ENCODE measurements at regions not wholly inside any gene's neighbourhood (a gene's known extent, or its start where the extent isn't known, plus 50 kb on each side); places are given as distances from the start of the nearest gene placed in this dataset.

- TF ChIP-seq, protein P1, sequence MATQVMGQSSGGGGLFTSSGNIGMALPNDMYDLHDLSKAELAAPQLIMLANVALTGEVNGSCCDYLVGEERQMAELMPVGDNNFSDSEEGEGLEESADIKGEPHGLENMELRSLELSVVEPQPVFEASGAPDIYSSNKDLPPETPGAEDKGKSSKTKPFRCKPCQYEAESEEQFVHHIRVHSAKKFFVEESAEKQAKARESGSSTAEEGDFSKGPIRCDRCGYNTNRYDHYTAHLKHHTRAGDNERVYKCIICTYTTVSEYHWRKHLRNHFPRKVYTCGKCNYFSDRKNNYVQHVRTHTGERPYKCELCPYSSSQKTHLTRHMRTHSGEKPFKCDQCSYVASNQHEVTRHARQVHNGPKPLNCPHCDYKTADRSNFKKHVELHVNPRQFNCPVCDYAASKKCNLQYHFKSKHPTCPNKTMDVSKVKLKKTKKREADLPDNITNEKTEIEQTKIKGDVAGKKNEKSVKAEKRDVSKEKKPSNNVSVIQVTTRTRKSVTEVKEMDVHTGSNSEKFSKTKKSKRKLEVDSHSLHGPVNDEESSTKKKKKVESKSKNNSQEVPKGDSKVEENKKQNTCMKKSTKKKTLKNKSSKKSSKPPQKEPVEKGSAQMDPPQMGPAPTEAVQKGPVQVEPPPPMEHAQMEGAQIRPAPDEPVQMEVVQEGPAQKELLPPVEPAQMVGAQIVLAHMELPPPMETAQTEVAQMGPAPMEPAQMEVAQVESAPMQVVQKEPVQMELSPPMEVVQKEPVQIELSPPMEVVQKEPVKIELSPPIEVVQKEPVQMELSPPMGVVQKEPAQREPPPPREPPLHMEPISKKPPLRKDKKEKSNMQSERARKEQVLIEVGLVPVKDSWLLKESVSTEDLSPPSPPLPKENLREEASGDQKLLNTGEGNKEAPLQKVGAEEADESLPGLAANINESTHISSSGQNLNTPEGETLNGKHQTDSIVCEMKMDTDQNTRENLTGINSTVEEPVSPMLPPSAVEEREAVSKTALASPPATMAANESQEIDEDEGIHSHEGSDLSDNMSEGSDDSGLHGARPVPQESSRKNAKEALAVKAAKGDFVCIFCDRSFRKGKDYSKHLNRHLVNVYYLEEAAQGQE (IDR thresholded peaks at IDR 0.05; ENCODE audit: low read depth), result no peak
- no peak for TF ChIP-seq EGR1 (IDR thresholded peaks at IDR 0.05)
- TF ChIP-seq TAF1 (IDR thresholded peaks at IDR 0.05; ENCODE audit: low read depth), result no peak
- no peak for TF ChIP-seq ZBTB7A (IDR thresholded peaks at IDR 0.05; ENCODE audit: low read depth)
- no peak for TF ChIP-seq RAD21 (IDR thresholded peaks at IDR 0.05; ENCODE audit: low read depth)
- TF ChIP-seq CREB1 (IDR thresholded peaks at IDR 0.05; ENCODE audit: low read depth), result no peak
- TF ChIP-seq NFIC (IDR thresholded peaks at IDR 0.05), result no peak
- no peak for TF ChIP-seq YY1 (IDR thresholded peaks at IDR 0.05; ENCODE audit: low read depth)
- TF ChIP-seq, protein P2, sequence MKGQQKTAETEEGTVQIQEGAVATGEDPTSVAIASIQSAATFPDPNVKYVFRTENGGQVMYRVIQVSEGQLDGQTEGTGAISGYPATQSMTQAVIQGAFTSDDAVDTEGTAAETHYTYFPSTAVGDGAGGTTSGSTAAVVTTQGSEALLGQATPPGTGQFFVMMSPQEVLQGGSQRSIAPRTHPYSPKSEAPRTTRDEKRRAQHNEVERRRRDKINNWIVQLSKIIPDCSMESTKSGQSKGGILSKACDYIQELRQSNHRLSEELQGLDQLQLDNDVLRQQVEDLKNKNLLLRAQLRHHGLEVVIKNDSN (IDR thresholded peaks at IDR 0.05), result no peak
- TF ChIP-seq CEBPB (IDR thresholded peaks at IDR 0.05), result no peak
- TF ChIP-seq FOXM1 (IDR thresholded peaks at IDR 0.05; ENCODE audit: borderline replicate concordance, low read depth), result no peak
These were observed 674.3 kb downstream of the NUP35 start for GRCh38 chr2:183798535-183798934.

- TF ChIP-seq EP300 (IDR thresholded peaks at IDR 0.05; ENCODE audit: borderline replicate concordance) (no peak), FOXM1 (IDR thresholded peaks at IDR 0.05; ENCODE audit: borderline replicate concordance, low read depth) (no peak), MAX (IDR thresholded peaks at IDR 0.05) (no peak), CREB1 (IDR thresholded peaks at IDR 0.05; ENCODE audit: low read depth) (no peak), TCF12 (IDR thresholded peaks at IDR 0.05; ENCODE audit: low read depth) (no peak), TEAD4 (IDR thresholded peaks at IDR 0.05) (no peak), TAF1 (IDR thresholded peaks at IDR 0.05; ENCODE audit: low read depth) (no peak), ZBTB7A (IDR thresholded peaks at IDR 0.05; ENCODE audit: low read depth) (no peak), CEBPB (IDR thresholded peaks at IDR 0.05) (no peak), YY1 (IDR thresholded peaks at IDR 0.05; ENCODE audit: low read depth) (no peak), RAD21 (IDR thresholded peaks at IDR 0.05; ENCODE audit: low read depth) (no peak), NFIC (IDR thresholded peaks at IDR 0.05) (no peak)
- TF ChIP-seq, protein P1 (IDR thresholded peaks at IDR 0.05; ENCODE audit: low read depth), result no peak
- TF ChIP-seq, protein P2 (IDR thresholded peaks at IDR 0.05), result no peak
These were observed 675.5 kb downstream of the NUP35 start for GRCh38 chr2:183799761-183800160.

GRCh38 chr2:183803596-183803995, 679.4 kb downstream of the NUP35 start:
- TF ChIP-seq RAD21 (IDR thresholded peaks at IDR 0.05; ENCODE audit: low read depth) (no peak), TCF12 (IDR thresholded peaks at IDR 0.05; ENCODE audit: low read depth) (no peak), ZBTB7A (IDR thresholded peaks at IDR 0.05; ENCODE audit: low read depth) (no peak), CREB1 (IDR thresholded peaks at IDR 0.05; ENCODE audit: low read depth) (no peak), NFIC (IDR thresholded peaks at IDR 0.05) (no peak), TAF1 (IDR thresholded peaks at IDR 0.05; ENCODE audit: low read depth) (no peak), FOXM1 (IDR thresholded peaks at IDR 0.05; ENCODE audit: borderline replicate concordance, low read depth) (no peak), MAX (IDR thresholded peaks at IDR 0.05) (no peak), EGR1 (IDR thresholded peaks at IDR 0.05) (no peak)
- TF ChIP-seq, protein P1 (IDR thresholded peaks at IDR 0.05; ENCODE audit: low read depth), result no peak
- TF ChIP-seq, protein P2 (IDR thresholded peaks at IDR 0.05), result no peak

DNA sequence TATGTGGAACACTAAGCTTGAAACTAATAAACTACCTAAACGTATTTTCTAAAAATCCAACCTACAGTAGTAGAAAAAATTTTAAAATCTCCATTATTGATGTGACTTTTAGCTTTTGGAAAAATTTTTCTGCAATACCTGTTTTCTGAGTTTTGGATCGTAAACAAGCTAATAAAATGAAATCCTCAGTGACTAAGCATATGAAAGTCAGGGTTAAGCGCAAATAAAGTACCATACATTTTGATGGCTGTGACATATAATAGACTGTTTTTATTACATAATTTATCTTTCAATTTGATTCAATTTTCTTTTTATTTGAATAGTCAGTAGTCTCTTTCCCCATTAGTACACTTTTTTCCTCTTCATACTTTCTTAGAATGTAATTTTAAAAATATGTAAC, 683.6 kb downstream of the NUP35 start:
- TF ChIP-seq, protein P2 (IDR thresholded peaks at IDR 0.05), result no peak
- no peak for TF ChIP-seq FOXM1 (IDR thresholded peaks at IDR 0.05; ENCODE audit: borderline replicate concordance, low read depth)
- no peak for TF ChIP-seq TAF1 (IDR thresholded peaks at IDR 0.05; ENCODE audit: low read depth)
- TF ChIP-seq TCF12 (IDR thresholded peaks at IDR 0.05; ENCODE audit: low read depth), result no peak
- TF ChIP-seq, protein P1 (IDR thresholded peaks at IDR 0.05; ENCODE audit: low read depth), result no peak
- no peak for TF ChIP-seq CREB1 (IDR thresholded peaks at IDR 0.05; ENCODE audit: low read depth)
- no peak for TF ChIP-seq RAD21 (IDR thresholded peaks at IDR 0.05; ENCODE audit: low read depth)
- TF ChIP-seq ZBTB7A (IDR thresholded peaks at IDR 0.05; ENCODE audit: low read depth), result no peak
- TF ChIP-seq YY1 (IDR thresholded peaks at IDR 0.05; ENCODE audit: low read depth), result no peak
- no peak for TF ChIP-seq TEAD4 (IDR thresholded peaks at IDR 0.05)
- TF ChIP-seq MAX (IDR thresholded peaks at IDR 0.05), result no peak
- TF ChIP-seq CEBPB (IDR thresholded peaks at IDR 0.05), result no peak
- no peak for TF ChIP-seq NFIC (IDR thresholded peaks at IDR 0.05)
- no peak for TF ChIP-seq EP300 (IDR thresholded peaks at IDR 0.05; ENCODE audit: borderline replicate concordance)
- TF ChIP-seq EGR1 (IDR thresholded peaks at IDR 0.05), result no peak
